ENCODE measurements at regions not wholly inside any gene's neighbourhood (a gene's known extent, or its start where the extent isn't known, plus 50 kb on each side); places are given as distances from the start of the nearest gene placed in this dataset.
A peak's percentile ranks its signal among the peaks of the same experiment; 100 is the strongest.

DNA sequence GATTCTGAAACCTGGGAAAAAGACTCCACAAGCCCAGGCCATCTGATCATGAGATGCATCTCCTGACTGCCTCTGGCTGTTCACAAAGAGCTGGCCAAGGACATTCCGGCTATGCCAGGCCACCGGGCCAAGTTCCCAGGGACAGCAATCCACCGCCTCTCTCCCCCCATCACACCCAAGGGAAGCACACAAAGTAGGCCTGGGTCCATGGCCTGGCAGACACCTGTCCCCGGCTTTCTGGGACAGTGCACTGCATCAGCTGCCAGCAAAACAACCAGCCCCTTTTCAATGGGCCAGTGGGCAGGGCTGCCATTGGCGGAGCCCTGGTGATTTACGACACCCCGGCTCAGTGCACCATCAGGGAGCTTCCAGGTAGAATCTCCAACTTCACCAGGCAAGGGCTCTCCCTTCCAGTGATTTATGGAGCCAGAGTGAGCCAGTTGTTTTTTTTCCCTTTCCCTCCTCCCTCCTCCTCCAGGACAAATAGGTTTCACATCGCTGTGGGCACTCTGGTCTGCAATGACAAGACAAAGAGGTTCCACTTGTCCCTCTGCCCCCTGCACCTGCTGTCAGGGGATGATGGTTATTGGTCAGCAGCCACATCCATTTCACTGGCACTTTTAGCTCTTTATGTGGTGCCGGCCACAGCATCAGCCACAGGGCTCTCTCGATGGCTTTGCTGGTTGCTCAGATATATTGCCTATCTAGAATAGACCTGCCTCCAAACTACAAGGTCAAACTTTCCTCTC lies 149.6 kb downstream of the SLC38A6 start:
- no peak for DNase-seq (ENCODE audit: low spot score)

DNA sequence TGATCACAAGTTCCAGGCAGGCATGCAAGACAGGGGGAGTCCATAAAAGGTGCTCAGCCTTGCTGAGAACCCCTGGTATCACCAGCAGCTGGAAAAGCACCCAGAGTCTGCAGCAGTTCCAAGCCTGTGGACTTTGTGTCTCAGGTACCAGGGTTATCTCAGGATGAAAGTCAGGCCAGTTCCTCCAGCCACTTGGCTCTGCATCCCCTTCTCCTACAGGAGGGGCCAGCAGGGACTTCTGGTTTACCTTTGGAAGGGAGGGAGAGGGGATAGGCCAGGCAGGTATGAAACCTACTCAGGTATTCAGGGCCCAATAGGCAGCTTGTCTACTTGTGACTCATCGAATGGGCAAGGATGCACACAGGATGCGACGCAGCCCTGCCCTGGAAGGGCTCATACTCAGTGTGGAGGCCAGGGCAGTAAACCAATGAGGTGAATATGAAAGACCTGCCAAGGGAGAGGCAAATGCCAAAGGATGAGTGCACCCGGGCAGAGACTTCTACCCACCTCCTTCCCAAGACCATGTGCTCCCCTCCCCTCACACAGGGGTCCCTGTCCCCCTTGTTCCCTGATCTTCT lies 148.2 kb downstream of the SLC38A6 start:
- DNase-seq (ENCODE audit: low spot score): no peak

DNA sequence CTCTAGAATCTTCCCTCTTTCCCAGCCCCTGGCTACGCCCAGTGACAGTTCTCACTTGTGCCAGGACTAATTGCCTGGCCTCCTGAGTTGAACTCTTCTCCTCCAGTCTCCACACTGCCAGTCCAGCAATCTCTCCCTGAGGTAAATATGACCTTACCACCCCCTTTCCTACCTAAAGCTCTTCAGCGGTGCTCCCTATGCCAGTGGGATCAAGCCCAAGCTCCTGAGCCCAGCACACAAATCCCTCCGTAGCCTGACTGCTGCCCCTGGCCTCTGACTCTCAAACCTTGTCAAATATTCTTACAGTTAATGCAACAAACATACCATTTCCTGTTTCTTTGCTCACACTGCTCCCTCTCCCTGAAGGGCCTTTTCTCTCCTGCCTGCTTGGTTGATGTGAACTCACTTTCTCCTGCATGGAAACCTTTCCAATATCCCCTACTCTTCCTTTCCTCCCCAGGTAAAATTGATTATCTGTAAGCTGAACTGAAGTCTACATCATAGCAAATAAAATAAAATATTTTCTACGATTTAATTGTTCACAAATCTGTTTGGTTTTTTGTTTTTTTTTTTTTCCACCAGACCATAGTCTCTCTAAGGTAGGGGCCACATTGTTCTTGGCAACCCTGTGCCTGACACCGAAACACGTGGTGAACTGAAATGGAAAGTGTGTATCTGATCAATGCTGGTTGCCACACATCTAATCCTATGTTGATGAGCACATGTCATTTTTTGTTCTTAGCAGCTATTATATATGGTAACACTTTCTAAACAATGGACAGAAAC lies 147.5 kb downstream of the SLC38A6 start:
- DNase-seq (ENCODE audit: low spot score): no peak

DNA sequence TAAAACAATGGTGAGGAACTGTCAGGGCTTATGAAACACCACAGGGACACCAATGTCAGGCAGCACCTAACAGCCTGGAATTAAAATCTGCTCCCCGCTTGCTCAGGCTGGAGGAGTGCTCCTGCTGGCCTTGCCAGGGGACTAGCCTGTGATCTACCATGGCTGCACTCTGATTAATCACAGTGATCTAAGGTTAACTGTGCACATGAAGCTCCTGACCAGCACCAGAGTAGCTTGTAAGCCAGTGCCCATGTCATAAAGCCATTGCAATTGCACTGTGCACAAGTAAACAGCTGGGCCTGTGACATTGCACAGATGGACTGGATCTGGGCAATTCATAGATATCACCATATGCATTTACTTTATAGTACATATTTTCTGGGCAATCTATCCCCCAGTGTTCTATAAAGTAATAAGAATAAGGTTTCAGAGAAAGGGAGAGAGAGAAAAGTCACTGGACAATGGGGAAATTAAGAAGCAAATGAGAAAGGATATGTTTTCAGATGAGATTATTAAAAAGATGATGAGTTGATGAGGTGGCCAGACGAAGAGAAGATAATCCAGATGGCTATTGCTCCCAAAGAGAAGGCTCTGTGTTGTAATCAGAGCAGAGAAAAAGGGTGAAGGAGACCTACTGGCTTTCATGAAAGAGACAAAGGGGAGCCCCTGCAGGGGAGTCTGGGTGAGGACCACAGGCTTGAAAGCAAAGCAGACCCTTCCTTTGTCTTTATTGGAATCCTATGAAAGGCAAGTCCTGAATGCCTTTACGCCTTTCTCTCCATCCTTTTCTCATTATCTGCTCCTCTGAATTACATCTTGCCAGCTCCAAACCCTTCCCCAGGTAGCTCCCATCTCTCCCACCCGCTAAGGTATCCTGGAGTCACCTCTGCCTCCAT lies 145.8 kb downstream of the SLC38A6 start:
- DNase-seq (ENCODE audit: low spot score): no peak

GRCh38 chr14:61125867-61126572 lies 145.0 kb downstream of the SLC38A6 start:
- DNase-seq (ENCODE audit: low spot score): no peak

GRCh38 chr14:61125041-61125866 lies 144.2 kb downstream of the SLC38A6 start:
- DNase-seq (ENCODE audit: low spot score): no peak

DNA sequence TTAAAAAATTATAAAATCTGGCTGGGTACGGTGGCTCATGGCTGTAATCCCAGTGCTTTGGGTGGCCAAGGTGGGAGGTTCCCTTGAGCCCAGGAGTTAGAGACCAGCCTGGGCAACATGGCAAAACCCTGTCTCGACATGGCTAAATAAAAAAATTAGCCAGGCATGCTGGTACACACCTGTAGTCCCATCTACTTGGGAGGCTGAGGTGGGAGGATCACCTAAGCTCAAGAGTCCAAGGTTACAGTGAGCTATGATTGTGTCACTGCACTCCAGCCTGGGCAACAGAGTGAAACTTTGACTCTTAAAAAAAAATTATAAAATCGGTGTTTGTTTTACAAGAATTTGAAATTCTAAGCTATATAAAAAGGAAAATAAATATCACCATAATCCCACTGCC lies 141.8 kb downstream of the SLC38A6 start:
- DNase-seq (ENCODE audit: low spot score): no peak

DNA sequence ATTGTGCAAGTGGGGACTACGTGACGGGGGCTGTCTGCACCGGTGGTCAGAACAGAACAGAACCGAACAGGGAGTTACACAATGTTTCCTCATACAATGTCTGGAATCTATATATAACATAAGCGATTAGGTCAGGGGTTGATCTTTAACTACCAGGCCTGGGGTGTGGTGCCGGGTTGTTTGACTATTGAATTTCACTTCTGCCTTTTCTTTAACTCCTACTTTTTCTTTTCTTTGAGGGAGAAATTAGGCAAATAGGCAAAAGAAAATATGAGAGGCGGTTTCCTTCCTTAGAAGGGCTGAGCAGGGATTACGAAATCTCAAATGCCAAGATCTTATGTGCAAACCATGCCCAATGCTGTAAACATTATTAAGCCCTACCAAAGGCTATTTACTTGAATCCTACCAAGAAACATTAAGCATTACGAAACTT lies 140.3 kb downstream of the SLC38A6 start:
- no peak for DNase-seq (ENCODE audit: low spot score)

DNA sequence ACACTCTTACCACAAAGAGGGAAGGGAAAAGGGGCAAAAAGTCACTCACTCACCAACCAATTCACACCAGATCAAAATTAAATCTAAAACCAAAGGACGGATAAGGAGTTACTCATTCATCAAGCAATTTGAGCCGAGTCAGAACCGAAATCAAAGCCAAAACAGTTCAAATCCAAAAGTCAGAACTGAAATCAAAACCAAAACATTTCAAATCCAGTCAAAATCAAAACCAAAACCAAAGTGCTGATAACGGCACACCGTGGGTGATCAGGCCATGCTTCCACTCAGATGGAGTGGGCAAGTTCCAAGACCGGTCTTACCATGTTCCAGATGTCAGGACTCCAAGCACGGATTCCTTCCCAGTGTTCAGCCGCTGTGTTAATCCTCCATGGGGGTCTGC lies 139.5 kb downstream of the SLC38A6 start:
- peak; percentile 4 for DNase-seq (ENCODE audit: low spot score)

GRCh38 chr14:61119006-61119405 lies 138.0 kb downstream of the SLC38A6 start:
- DNase-seq (ENCODE audit: low spot score): no peak

DNA sequence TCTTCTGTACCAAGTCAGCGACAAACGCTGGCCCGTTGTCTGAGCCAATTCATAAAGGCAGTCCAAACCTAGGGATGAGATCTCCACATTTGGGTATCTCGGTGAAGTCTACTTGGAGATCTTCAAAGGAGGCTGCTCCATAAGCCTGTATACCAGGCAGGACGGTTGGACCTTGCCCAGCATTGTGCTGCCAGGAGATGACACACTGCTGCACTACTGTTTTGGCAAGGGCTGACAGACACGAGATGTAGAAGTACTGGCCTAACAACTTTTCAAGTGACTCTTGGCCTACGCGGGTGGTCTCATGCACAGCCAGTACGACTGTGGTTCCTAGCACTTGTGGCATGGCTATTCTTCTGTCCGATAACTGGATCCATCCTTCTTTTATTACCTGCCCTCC lies 135.3 kb downstream of the SLC38A6 start:
- no peak for DNase-seq (ENCODE audit: low spot score)

- no peak for DNase-seq (ENCODE audit: low spot score)
Measured at GRCh38 chr14:61113561-61114225, 132.6 kb downstream of the SLC38A6 start.

DNA sequence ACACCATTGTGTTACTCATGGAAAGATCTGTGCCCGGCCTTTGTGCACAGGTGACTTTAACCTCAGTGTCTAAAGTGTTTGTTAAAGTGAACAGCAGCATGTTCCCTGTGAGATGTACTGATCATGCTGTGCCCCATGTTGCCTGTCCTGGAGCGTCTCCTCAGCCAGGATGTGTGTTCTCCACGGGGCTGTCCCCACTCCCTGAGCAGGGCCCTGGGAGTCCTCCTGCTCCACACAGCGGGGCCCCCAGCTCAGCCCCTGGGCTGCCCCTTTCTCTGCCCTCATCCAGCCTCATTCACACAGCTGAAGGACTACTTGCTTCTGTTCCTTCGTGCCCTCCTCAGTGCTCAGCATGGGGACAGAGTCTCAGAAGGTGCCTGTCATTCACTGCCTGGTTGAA lies 131.5 kb downstream of the SLC38A6 start:
- no peak for DNase-seq (ENCODE audit: low spot score)

- DNase-seq (ENCODE audit: low spot score): no peak
Measured at GRCh38 chr14:61111731-61112130, 130.7 kb downstream of the SLC38A6 start.

GRCh38 chr14:61111209-61111665 lies 130.2 kb downstream of the SLC38A6 start:
- DNase-seq (ENCODE audit: low spot score): no peak

GRCh38 chr14:61110316-61111082 lies 129.5 kb downstream of the SLC38A6 start:
- DNase-seq (ENCODE audit: low spot score): no peak

GRCh38 chr14:61109288-61109687 lies 128.2 kb downstream of the SLC38A6 start:
- no peak for DNase-seq (ENCODE audit: low spot score)

DNA sequence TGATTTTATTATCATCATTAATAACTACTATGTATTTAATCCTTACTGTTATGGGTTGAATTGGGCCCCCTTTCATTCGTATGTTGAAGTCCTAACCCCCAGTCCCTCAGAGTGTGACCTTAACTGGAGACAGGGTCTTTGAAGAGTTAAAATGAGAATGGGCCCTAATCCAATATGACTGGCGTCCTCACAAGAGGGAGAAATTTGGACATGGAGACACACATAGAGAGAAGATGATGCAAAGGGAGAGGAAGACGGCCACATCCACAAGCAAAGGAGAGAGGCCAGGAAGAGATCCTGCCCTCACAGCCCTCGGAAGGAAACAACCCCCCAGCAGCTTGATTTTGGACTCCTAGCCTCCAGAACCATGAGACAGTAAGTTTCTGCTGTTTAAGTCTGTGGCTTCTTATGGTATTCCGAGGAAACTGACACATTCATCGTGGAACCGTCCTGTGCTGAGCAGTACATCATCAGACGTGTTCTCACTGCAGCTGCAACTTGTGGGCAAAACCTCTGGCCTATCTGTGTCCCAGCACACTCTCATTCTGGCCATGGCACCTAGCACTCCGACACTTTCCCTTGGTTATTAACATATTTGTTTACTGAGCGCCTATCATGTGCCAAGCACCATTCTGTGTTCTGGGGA lies 127.6 kb downstream of the SLC38A6 start:
- no peak for DNase-seq (ENCODE audit: low spot score)
